SK-N-SH treated with all-trans-retinoic acid at 6 μM for 48 hours (cell line): ENCODE measurements at regions not wholly inside any gene's neighbourhood (a gene's known extent, or its start where the extent isn't known, plus 50 kb on each side); places are given as distances from the start of the nearest gene placed in this dataset.

ENCODE experiments used
- BACH2 ChIP-seq: fragments of 250-450 bp; sonication (Bioruptor Pico); IDR thresholded peaks from 2 replicates; pipeline ENCODE4 v1.9.0; 2021; ENCODE audit warnings: mild to moderate bottlenecking, borderline replicate concordance
- GLIS3 ChIP-seq: fragments of 250-450 bp; sonication (Bioruptor Pico); IDR thresholded peaks from 2 replicates; pipeline ENCODE4 v1.5.0; 2020; ENCODE audit warnings: mild to moderate bottlenecking, moderate library complexity
- ZFP3 ChIP-seq: fragments of 250-450 bp; sonication (Bioruptor Pico); IDR thresholded peaks from 2 replicates; pipeline ENCODE4 v1.5.0; 2020; ENCODE audit warnings: mild to moderate bottlenecking, moderate library complexity
- TF ChIP-seq, protein P1 (sequence below): fragments of 250-450 bp; sonication (Bioruptor Pico); IDR thresholded peaks from 2 replicates; pipeline ENCODE4 v1.8.0; 2020; ENCODE audit warnings: mild to moderate bottlenecking, moderate library complexity, borderline replicate concordance

DNA sequence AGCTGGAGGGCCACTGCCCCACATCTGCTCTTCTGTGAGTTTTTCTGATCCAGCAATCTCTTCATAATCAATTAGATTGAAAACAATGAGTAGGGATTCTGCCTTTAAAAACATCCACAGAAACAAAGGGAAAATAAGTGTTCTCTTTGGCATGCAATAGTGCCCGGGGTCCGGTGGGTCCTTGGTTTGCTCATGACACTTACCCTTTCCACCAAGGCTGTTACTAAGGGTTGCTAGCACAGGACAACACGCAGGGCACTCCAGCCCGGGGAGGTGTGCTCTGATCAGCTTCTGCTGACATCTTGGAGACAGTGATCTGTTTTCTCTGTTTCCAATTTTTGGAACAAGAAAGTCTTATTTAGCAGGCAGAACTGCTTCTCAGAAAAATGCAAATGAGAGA lies 146.7 kb downstream of the TEX36 start:
- no peak for TF ChIP-seq GLIS3 (CRISPR knock-in tag)
- TF ChIP-seq BACH2 (CRISPR knock-in tag) = no peak
- TF ChIP-seq, protein P1, sequence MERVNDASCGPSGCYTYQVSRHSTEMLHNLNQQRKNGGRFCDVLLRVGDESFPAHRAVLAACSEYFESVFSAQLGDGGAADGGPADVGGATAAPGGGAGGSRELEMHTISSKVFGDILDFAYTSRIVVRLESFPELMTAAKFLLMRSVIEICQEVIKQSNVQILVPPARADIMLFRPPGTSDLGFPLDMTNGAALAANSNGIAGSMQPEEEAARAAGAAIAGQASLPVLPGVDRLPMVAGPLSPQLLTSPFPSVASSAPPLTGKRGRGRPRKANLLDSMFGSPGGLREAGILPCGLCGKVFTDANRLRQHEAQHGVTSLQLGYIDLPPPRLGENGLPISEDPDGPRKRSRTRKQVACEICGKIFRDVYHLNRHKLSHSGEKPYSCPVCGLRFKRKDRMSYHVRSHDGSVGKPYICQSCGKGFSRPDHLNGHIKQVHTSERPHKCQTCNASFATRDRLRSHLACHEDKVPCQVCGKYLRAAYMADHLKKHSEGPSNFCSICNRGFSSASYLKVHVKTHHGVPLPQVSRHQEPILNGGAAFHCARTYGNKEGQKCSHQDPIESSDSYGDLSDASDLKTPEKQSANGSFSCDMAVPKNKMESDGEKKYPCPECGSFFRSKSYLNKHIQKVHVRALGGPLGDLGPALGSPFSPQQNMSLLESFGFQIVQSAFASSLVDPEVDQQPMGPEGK (CRISPR knock-in tag) = no peak
- no peak for TF ChIP-seq ZFP3
